GM04504 (cell line): ENCODE measurements at regions not wholly inside any gene's neighbourhood (a gene's known extent, or its start where the extent isn't known, plus 50 kb on each side); places are given as distances from the start of the nearest gene placed in this dataset.
A peak's percentile ranks its signal among the peaks of the same experiment; 100 is the strongest.

Source experiments
- DNase-seq: peaks from one replicate; pipeline ENCODE4 v3.0.0-alpha.2; 2012; ENCODE audit warnings: low read depth

DNA sequence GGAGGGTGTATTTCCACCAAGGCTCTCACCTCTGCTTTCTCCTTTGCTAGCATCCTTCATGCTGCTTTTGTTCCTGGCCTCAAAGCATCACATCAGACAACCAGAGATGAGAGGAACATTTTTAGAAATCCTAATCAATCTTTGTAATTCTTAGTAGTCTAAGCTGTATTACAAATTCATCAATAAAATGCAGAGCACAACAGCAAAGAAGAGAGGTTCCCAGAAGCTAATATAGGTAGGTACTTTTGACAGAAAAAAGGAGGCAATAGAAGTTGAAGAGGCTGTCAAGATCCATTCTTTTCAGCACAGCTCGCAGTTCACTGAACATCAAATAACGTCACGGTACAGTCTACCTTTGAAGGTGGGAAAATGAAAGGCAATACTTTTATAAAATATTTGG lies 265.2 kb upstream of the SYT1 start:
- no peak for DNase-seq

DNA sequence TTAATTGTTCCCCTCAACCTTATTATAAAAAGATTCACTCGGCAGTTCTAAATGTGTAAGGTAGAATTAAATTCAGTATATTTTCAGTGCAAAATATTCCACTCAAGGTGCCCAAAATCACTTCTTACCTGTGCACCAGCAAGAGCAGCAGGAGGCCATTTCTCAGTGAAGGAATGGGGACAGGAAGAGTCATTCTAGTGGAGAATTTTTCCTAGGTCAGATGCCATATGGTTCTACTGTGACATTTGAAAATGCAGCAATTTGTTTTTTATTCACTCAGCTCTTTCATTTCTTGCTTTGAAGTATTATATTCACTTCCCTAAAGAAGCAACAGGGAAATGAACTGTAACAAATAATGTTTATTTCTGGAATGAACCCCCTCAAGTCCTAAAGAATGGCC lies 264.0 kb upstream of the SYT1 start:
- no peak for DNase-seq

DNA sequence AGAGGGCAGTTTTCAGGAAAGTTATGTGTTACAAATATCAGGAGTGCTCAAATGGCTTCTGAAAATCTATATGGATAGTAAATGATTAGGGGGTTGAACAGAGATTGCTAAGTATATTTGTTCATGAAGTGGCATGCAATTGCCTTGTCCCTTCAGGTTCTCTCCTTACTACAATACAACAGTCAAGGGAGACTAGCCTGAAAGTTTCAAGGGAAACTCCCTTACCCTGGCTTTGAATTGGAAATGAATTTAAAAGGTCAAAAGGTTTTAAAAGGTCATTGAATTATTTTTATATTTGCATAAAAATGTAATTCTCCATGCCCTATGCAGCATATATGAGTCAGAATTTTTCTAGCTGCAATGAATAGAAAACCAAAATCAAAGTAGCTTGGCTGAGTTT lies 253.1 kb upstream of the SYT1 start:
- DNase-seq = no peak

DNA sequence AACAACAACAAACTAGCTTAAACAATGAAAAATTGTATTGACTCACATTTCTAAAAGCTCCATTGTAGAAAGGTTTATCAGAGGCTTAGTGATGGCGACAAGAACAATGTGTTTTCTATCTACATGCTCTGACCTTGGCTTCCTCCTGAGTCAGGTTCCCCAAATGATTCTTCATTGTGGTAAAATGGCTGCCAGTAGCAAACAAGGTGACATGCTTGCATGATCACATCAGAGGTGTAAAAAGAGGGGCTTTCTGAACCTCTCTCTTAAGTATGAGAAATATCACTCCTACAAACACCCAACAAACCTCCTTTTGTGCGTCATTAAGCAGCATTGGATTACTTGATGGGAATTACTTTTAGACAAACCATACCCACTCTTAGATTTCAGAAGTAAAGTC lies 252.4 kb upstream of the SYT1 start:
- no peak for DNase-seq

DNA sequence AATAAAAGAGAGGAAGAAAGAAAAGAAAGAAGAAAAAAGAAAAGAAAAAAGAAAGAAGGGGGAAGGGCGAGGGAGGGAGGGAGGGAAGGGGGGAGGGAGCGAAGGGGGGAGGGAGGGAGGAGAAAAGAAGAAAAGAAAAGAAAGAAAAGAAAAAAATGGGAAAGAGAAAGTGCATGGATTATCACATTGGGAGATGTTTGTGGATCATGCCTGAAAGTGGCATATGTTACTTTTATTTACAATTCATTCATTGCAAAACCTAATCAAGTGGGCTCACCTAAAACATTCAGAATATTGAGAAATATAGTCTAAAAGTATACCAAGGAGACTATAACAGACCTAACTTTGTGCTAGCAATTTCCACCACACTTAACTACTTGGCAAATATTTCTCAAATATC lies 246.9 kb upstream of the SYT1 start:
- no peak for DNase-seq

DNA sequence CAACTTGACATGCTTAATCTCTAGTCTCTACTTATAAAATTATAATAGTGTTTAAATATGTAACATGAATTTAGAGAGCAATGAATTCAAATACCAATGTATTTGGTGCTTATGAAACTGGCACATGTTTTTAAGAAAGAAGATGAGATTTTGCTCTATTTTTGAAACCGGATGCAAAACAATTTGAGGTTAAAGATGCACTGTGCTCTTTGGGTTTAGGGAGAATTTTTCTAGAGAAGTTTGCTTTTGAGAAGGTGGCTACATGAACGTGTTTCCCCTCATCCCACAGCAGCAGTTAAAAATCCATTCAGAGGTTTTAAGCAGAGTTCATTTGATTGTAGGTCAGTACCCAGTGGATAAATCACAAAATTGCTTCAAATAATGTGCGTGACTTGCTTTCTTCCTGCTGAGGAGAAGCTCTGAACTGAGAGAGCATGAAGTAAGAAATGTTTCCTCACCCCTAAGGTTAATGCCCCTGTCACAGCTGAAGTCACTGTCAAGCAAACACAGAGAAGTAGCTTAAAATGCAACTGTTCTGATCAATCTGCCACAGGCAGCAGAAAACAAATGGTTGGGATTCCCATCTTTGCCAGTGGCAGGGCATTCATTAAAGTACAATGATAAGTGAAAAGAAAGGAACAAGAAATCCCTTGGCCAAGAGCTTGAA lies 241.9 kb upstream of the SYT1 start:
- no peak for DNase-seq

DNA sequence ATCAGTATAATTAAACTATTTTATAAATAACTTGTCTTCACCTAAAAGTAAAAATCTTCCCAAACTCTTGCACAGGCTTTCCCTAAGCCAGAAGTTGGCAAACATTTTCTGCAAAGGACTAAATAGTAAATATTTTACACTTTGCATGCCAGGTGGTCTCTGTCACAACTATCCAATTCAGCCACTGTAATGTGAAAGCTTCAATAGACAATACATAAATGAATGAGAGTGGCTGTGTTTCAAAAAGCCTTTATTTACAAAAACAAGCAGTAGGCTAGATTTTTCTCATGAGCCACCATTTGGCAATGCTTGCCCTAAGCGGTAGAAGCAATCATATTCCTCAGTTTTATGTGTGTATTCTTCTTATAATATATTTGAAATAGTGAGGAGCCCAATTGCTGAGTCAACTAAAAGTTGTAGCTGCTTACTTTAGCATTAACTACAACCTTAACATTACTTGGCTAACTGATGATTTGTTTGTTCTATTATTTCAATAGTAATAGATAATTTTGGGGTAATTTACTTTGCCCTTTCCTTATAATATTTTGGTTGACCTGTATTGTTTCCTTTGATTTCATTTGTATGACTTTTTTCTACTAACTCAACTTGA lies 236.0 kb upstream of the SYT1 start:
- no peak for DNase-seq

DNA sequence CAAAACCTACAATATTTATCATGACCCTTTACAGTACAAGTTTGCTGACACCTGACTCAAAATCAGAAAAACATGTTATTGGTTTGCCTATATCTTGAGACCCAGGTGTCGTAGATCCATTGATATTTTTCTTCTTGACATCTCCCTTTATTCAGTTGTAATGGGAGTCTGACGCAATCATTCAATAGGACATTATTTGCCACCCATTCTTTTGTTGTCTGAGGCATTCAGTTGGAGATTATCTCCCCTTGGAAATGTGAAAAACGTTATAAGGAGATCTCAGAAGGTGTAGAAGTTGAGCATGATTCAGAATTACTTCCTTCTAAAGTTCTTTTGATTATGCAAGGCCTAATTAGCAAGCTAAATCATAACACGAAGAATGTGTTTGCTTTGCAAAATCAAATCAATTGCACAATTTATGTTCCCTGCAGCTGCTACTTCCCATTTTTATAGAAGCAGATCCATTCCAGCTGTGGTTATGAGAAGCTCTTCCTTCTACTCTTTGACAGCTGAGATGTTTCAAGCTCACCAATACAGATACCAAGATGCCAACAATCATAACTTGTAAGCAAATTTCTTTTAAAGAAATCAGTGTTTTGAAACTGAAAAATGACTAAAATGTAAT lies 228.2 kb upstream of the SYT1 start:
- DNase-seq = peak; percentile 13

DNA sequence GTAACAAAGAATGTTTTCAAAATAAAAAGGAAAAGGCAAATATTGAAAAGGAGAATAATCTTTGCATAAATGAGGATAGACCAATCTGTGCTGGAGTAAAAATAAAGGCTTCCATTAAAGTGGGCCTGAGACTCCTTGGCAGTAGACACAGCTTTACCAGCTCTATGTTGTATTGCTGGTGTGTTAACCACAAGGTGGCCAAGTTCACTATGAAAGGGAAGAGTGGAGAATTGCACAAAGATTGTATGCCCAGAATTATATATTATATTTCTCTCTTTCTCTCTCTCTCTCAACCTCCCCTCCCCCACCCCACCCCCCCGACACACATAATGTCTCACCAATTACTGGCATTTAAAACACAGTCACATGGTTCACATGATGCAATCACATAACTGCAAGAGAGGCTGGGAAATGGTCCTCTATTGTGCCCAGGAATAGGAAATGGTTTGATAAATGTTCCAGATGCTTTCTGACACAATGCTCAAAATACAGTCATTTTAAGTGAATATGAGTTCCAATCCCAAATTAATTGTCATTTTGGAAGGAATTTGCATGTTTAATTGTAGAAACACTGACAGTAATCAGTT lies 222.6 kb upstream of the SYT1 start:
- DNase-seq = no peak

DNA sequence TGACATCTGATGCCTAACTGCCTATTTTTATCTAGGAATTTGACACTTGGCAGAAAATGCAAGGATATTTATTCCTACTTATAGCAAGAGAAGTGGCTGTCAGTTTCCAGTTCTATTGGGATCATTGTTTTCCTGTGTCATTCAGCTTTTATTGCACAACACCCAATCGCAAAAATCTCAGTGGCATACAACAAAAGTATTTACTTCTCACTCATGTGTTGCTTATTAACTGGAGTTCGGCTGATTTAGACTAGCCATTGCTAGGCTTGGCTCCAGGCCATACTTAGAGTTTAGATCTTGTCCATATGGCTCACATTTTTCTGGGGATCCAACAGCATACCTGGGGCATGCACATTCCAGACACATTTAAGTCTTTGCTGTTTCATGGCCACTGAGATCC lies 218.6 kb upstream of the SYT1 start:
- peak; percentile 9 for DNase-seq

DNA sequence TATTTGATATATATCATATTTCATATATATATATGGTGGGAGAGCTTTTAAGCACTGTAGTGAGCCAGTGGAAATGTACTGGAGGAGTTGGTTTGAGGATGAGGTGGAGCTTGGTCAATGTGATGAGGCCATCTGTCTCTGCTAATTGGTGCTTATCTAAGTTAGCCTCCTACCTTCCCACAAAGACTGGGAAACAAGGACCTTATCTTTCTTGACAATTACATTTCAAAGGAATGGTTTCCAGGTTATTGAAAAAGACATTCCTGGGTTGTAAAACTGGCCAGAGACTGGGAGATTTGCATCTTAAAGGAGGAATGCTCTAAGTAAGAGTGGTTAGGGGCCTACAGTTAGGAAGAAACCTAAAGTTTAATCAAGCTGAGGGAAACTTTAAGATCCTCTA lies 212.8 kb upstream of the SYT1 start:
- no peak for DNase-seq

DNA sequence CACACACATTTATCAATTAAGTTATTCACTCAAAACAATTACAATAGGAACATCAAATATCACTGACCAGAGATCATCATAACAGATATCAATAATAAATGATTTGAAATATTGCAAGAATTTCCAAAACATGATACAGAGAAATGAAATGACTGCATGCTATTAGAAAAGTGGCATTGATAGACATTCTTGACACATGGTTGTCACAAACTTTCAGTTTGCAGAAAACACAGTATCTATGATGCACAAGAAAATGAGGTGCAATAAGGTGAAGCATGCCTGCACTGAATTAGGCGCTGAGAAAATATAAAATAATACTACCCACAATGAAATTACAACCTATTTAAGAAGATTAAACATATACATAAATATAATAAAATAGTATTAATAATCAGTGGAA lies 198.0 kb upstream of the SYT1 start:
- no peak for DNase-seq

DNA sequence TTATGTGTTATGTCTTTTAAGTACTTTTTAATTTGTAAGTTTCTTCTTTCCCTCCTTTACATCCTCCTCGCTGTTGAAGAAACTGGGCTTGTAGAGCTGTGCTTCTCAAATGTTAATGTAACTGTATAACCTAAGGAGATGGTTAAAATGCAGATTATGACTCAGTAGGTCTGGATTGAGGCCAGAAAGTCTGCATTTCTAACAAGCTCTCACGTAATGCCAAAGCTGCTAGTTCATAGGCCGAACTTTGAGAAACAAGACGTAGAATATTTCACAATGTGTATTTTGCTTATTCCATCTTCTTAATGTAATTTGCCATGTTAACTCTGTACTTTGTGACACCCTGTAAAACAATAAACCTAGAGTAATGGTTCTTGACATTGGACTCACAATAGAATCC lies 193.3 kb upstream of the SYT1 start:
- DNase-seq = no peak

DNA sequence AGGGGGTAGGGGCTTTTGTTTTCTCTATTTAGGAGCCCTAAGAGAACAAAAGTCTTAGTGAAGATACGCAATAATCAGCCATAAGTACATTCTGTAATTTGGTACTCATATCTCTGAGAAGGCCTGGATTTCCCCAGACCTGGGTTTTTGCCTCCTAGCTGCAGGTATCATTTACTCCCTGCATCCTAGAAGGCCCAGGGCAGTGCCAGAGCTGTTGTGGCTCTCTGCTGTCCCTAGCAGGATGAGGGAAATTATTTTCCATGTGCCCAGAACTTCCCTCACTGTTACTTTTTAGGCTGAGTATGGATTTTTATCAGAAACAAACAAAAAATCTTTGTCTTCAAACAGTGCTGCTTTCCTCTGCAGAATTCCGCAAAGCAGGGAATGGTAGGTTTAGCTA lies 192.5 kb upstream of the SYT1 start:
- DNase-seq = no peak

DNA sequence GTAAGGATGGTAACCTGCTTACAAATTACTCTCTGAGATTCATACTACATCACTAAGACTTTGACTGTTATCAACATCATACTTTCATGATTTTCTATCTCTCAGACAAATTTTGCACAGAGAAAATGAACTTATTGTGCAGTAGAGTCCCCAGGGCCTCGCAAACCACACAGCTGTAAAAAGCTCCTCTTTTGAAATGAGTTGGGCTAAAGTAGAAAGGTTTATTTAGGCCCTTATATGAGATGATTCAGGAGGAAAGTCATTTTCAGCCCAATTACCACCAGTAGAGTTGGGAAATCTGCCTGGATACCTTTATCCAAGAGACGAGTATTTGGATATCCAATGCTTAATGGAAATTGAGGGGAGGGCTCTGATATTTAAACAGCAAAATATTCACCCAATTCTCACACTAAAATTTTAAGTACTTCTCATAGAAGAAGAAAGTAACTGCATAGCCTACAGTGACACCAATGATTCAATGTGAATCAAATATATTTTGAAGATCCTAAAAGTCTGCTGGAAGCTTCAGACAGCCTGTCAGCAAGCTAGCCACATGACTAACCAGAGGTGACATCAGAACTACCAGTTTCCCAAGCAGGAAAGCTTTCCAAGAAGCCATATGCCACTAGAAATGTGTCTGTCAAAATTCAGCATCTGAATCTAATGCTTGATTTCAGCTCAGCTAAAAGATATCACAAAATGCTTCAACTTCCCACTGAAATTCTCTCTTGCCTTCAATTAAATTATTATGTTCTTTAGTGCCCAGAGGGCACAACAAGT lies 190.1 kb upstream of the SYT1 start:
- no peak for DNase-seq

DNA sequence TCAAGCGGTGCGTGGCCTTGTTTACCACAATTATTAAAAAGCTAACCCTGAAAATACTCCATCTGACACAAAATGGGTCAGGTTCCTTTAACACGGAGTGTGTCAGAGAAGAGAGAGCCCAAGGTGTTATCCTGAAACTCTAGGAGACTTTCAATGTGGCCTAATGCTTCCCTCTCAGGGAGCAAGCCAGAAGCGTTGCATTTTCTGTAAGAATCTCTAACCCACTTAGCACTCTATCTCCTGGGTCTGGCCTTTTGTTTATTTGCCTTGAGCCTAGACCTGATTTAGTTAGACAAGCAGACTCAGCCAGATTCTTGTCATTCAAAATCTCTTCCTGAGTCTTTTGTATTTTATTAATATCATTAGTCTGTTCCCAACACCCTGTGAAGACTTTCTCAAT lies 184.0 kb upstream of the SYT1 start:
- no peak for DNase-seq

DNA sequence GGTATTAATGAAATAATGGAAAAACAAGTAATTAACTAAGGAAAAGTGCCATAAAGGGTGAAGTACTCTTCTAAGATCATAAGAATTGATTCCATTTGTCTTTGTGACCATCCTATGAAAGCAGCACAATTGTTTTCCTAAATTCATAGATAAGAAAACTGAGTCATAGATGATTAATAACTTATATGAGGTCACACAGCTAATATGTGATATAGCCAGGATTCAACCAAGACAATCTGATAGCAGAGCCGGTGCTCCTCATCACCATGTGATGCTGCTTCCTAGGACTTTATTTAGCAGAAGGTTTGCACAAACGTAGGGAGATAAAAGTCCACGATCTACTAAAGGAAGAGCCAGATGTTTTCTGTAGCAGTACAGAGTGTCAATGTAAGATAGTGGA lies 181.5 kb upstream of the SYT1 start:
- DNase-seq = no peak

DNA sequence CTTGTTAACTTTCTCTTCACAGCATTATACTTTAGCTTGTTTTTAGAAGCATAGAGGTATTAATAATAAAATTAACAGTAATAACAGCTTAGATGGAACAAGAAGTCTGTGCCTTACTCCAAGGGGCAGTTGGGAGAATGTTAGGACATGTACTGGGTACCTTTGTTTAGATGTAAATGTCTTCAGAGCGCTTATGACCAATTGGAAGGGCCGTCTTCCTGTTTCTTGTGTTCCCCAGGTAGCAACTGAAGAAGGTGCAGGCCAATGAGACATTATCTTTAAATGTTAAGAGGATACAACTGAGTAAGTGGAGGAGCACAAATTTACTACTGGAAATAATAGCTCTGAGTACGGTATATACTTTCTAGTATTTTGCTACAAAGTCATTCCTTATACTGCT lies 180.9 kb upstream of the SYT1 start:
- DNase-seq = no peak

DNA sequence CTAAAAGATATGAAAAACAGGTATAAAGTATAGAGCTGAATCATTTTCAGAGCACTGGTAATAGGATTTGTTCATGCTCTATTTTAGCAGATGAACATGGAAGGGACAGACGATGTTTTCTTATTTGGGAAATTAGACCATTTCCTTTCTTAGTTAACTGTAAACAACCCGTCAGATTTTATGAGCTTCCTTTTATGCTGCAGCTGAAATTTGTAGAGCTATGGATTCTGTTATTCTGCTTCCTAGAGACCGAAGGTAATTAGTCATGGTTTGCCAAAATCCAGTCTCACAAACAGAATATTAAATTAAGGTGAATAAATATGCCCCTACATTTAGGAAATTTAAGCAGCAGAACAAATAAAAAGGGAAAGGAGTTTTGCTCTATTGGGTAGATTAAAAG lies 180.2 kb upstream of the SYT1 start:
- no peak for DNase-seq

DNA sequence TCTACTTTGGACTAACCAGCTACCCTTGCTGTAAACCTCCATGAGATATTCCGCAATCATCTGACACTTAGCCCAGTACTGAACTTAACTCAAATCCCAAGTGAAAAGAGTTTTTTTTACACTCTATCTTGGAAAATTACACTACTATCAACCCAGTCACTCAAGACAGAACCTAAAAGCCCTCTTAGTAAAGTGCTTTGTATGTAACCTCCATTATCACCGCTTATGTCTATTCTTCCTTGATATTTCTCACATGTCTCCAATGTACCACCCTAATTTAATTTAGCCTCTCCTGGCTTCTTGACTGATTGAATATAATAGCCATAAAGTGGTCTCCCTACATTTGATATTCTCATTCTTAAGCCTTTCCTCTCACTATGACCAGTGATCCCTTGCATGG lies 168.8 kb upstream of the SYT1 start:
- DNase-seq = no peak

DNA sequence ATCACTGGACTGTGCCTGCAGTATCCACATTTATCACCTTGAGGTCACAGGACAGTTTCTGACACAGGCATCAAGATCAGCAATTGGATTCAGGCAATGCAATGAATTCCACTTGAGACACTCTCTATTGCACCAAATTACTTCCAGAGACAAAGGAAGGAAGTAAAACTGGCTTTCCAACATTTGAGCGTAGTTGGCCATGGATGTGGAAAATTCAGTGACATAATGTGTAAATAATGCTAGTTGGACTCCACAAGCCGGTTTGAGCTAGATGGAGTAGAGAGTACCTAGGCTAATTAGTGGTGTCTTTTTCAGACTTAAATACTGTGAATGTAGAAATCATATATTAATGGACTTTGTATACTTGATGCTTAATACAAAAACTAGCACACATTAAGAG lies 168.3 kb upstream of the SYT1 start:
- DNase-seq = no peak

DNA sequence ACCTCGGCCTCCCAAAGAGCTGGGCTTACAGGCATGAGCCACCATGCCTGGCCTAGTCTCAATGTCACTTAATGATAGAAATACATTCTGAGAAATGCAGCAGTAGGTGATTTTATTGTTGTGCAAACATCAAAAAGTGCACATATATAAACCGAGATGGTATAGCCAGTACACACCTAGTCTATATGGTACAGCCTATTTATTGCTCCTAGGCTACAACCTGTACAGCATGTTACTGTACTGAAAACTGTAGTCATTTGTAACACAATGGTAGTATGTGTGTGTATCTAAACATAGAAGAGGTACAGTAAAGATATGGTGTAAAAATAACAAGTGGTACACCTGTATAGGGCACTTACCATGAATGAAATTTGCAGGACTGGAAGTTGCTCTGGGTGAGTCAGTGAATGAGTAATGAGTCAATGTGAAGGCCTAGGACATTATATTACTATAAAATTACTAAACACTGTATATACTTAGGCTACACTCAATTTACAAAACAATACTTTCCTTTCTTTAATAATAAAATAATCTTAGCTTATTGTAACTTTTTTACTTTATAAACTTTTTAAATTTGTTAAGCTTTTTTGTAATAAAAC lies 166.7 kb upstream of the SYT1 start:
- no peak for DNase-seq
